ENCODE measurements at regions not wholly inside any gene's neighbourhood (a gene's known extent, or its start where the extent isn't known, plus 50 kb on each side); places are given as distances from the start of the nearest gene placed in this dataset.

DNA sequence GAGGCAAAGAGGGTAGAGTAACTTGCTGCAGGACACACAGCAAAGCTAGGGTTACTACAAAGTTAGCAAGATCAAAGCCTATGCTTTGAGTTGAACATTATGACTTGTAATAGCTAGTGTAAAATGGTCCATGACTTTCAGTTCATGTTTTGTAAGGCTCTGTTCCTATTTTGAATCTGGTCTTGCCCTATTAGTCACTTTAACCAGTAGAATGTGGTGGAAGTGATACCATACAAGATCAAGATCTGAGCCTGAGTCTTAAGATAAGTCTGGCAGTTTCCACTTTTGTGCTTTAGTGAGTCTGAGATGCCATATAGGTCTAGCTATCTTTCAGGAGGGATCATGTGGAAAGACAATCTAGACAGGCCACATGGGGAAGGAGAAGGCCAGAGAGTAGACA is 282.1 kb upstream of the BRINP3 start:
- TF ChIP-seq, protein P1, sequence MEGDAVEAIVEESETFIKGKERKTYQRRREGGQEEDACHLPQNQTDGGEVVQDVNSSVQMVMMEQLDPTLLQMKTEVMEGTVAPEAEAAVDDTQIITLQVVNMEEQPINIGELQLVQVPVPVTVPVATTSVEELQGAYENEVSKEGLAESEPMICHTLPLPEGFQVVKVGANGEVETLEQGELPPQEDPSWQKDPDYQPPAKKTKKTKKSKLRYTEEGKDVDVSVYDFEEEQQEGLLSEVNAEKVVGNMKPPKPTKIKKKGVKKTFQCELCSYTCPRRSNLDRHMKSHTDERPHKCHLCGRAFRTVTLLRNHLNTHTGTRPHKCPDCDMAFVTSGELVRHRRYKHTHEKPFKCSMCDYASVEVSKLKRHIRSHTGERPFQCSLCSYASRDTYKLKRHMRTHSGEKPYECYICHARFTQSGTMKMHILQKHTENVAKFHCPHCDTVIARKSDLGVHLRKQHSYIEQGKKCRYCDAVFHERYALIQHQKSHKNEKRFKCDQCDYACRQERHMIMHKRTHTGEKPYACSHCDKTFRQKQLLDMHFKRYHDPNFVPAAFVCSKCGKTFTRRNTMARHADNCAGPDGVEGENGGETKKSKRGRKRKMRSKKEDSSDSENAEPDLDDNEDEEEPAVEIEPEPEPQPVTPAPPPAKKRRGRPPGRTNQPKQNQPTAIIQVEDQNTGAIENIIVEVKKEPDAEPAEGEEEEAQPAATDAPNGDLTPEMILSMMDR (IDR thresholded peaks at IDR 0.05 in 8 of 11, conservative IDR thresholded peaks at IDR 0.05 in 3 of 11), result no peak
- TF ChIP-seq POLR2AphosphoS5 (IDR thresholded peaks at IDR 0.05) (no peak), POLR2A (IDR thresholded peaks at IDR 0.05) (no peak)
